SK-N-SH treated with all-trans-retinoic acid at 6 μM for 48 hours (cell line): ENCODE measurements at regions not wholly inside any gene's neighbourhood (a gene's known extent, or its start where the extent isn't known, plus 50 kb on each side); places are given as distances from the start of the nearest gene placed in this dataset.

Experiments used
- ATAC-seq: fragments of 200-7000 bp; cut with Tn5 transposase; 3 replicates; pipeline ENCODE4 v1.9.1; 2020; ENCODE audit warnings: mild to moderate bottlenecking, moderate library complexity
- ARNTL ChIP-seq: fragments of 450-650 bp; formaldehyde crosslinking; IDR thresholded peaks from 2 replicates; pipeline ENCODE4 v1.5.0; 2020; ENCODE audit warnings: low read depth, mild to moderate bottlenecking, moderate library complexity, borderline replicate concordance
- CREB5 ChIP-seq: fragments of 250-450 bp; sonication (Bioruptor Pico); IDR thresholded peaks from 2 replicates; pipeline ENCODE4 v1.5.1; 2020; ENCODE audit warnings: low read depth, mild to moderate bottlenecking, moderate library complexity
- CSDC2 ChIP-seq: fragments of 250-450 bp; sonication (Bioruptor Pico); IDR thresholded peaks from 2 replicates; pipeline ENCODE4 v1.5.0; 2020; ENCODE audit warnings: mild to moderate bottlenecking, moderate library complexity
- CSRNP3 ChIP-seq: fragments of 250-450 bp; sonication (Bioruptor Pico); IDR thresholded peaks from 2 replicates; pipeline ENCODE4 v1.5.1; 2021; ENCODE audit warnings: mild to moderate bottlenecking, moderate library complexity
- ESRRG ChIP-seq: fragments of 250-450 bp; sonication (Bioruptor Pico); IDR thresholded peaks from 2 replicates; pipeline ENCODE4 v1.6.1; 2021; ENCODE audit warnings: mild to moderate bottlenecking
- GLIS3 ChIP-seq: fragments of 250-450 bp; sonication (Bioruptor Pico); IDR thresholded peaks from 2 replicates; pipeline ENCODE4 v1.5.0; 2020; ENCODE audit warnings: mild to moderate bottlenecking, moderate library complexity
- ISL1 ChIP-seq: fragments of 250-450 bp; sonication (Bioruptor Pico); IDR thresholded peaks from 2 replicates; pipeline ENCODE4 v2.1.2; 2022; ENCODE audit warnings: mild to moderate bottlenecking, moderate library complexity
- OSR1 ChIP-seq: fragments of 250-450 bp; sonication (Bioruptor Pico); IDR thresholded peaks from 2 replicates; pipeline ENCODE4 v1.8.0; 2022; ENCODE audit warnings: moderate library complexity, mild to moderate bottlenecking, inconsistent platforms
- PATZ1 ChIP-seq: fragments of 250-450 bp; sonication (Bioruptor Pico); IDR thresholded peaks from 2 replicates; pipeline ENCODE4 v1.8.0; 2020; ENCODE audit warnings: mild to moderate bottlenecking, moderate library complexity, borderline replicate concordance
- POU6F1 ChIP-seq: fragments of 250-450 bp; sonication (Bioruptor Pico); IDR thresholded peaks from 2 replicates; pipeline ENCODE4 v1.8.0; 2021; ENCODE audit warnings: low read depth, mild to moderate bottlenecking, moderate library complexity, borderline replicate concordance
- PPARA ChIP-seq: fragments of 250-450 bp; sonication (Bioruptor Pico); IDR thresholded peaks from 2 replicates; pipeline ENCODE4 v1.5.0; 2020; ENCODE audit warnings: mild to moderate bottlenecking, borderline replicate concordance
- RARB ChIP-seq: fragments of 250-450 bp; sonication (Bioruptor Pico); IDR thresholded peaks from 2 replicates; pipeline ENCODE4 v1.8.0; 2021; ENCODE audit warnings: mild to moderate bottlenecking, moderate library complexity
- TCF4 ChIP-seq: fragments of 250-450 bp; sonication (Bioruptor Pico); IDR thresholded peaks from 2 replicates; pipeline ENCODE4 v1.8.0; 2021; ENCODE audit warnings: mild to moderate bottlenecking, moderate library complexity, borderline replicate concordance
- TOX ChIP-seq: fragments of 250-450 bp; sonication (Bioruptor Pico); IDR thresholded peaks from 2 replicates; pipeline ENCODE4 v1.8.0; 2021; ENCODE audit warnings: mild to moderate bottlenecking, moderate library complexity, borderline replicate concordance
- ZFP3 ChIP-seq: fragments of 250-450 bp; sonication (Bioruptor Pico); IDR thresholded peaks from 2 replicates; pipeline ENCODE4 v1.5.0; 2020; ENCODE audit warnings: mild to moderate bottlenecking, moderate library complexity
- ZFP30 ChIP-seq: fragments of 450-650 bp; formaldehyde crosslinking; IDR thresholded peaks from 2 replicates; pipeline ENCODE4 v1.5.0; 2022; ENCODE audit warnings: mild to moderate bottlenecking, moderate library complexity
- ZNF565 ChIP-seq: fragments of 450-650 bp; formaldehyde crosslinking; conservative IDR thresholded peaks from 2 replicates; pipeline ENCODE4 v1.5.0; 2020; ENCODE audit warnings: low read depth, mild to moderate bottlenecking, moderate library complexity
- ZNF70 ChIP-seq: fragments of 450-650 bp; formaldehyde crosslinking; IDR thresholded peaks from 2 replicates; pipeline ENCODE4 v1.5.0; 2020; ENCODE audit warnings: mild to moderate bottlenecking, moderate library complexity
- ZNF8 ChIP-seq: fragments of 450-650 bp; formaldehyde crosslinking; IDR thresholded peaks from 2 replicates; pipeline ENCODE4 v1.5.0; 2020; ENCODE audit warnings: mild to moderate bottlenecking, moderate library complexity

- TF ChIP-seq ESRRG = no peak
- no peak for TF ChIP-seq CSRNP3 (CRISPR knock-in tag)
- no peak for TF ChIP-seq ZFP30 (CRISPR knock-in tag)
- TF ChIP-seq RARB (CRISPR knock-in tag) = no peak
- no peak for TF ChIP-seq CREB5 (CRISPR knock-in tag)
- no peak for TF ChIP-seq POU6F1 (CRISPR knock-in tag)
- ATAC-seq = no peak
These were observed 131.3 kb upstream of the PRR20G start for GRCh38 chr3:127419182-127419581.

GRCh38 chr3:127418560-127419147, 130.8 kb upstream of the PRR20G start:
- no peak for ATAC-seq
- TF ChIP-seq ZNF8 (CRISPR knock-in tag) = no peak
- no peak for TF ChIP-seq GLIS3
- TF ChIP-seq PATZ1 = no peak
- no peak for TF ChIP-seq TCF4 (CRISPR knock-in tag)
- no peak for TF ChIP-seq OSR1 (CRISPR knock-in tag)
- TF ChIP-seq CREB5 (CRISPR knock-in tag) = no peak
- TF ChIP-seq PPARA (CRISPR knock-in tag) = no peak
- TF ChIP-seq ISL1 (CRISPR knock-in tag) = no peak
- no peak for TF ChIP-seq ZNF70 (CRISPR knock-in tag)
- no peak for TF ChIP-seq RARB (CRISPR knock-in tag)
- TF ChIP-seq ZFP3 = no peak
- no peak for TF ChIP-seq ARNTL
- no peak for TF ChIP-seq TOX (CRISPR knock-in tag)
- no peak for TF ChIP-seq CSDC2
- TF ChIP-seq, all 23 proteins: peak for 0

- ATAC-seq = no peak
- TF ChIP-seq ZNF565 (CRISPR knock-in tag) = no peak
- TF ChIP-seq POU6F1 (CRISPR knock-in tag) = no peak
- TF ChIP-seq ESRRG = no peak
- no peak for TF ChIP-seq ZFP3
These were observed 130.1 kb upstream of the PRR20G start for GRCh38 chr3:127417709-127418559.
